ENCODE measurements at regions not wholly inside any gene's neighbourhood (a gene's known extent, or its start where the extent isn't known, plus 50 kb on each side); places are given as distances from the start of the nearest gene placed in this dataset.

GRCh38 chr10:62916141-62916603 is 100.0 kb upstream of the EGR2 start:
- no peaks in the 10 kb centered on the region for H3K9me3 ChIP-seq
- no peak overlapping the region for H3K4me2 ChIP-seq
- no peak for TF ChIP-seq Cebpa-rat (IDR thresholded peaks at IDR 0.05)
- H3K9ac ChIP-seq, result no peak overlapping the region
- no peak overlapping the region for H3K27ac ChIP-seq
- no peaks in the 10 kb centered on the region for H3K36me3 ChIP-seq
- H4K20me1 ChIP-seq, result no peaks in the 10 kb centered on the region
- no peaks in the 10 kb centered on the region for H3K27me3 ChIP-seq
- H3K4me3 ChIP-seq, result no peak overlapping the region
- H3K4me1 ChIP-seq, result peaks cover 18% of the 10 kb centered on the region

GRCh38 chr10:62915158-62915557 is 99.0 kb upstream of the EGR2 start:
- Histone ChIP-seq H3K36me3 (no peaks in the 10 kb centered on the region), H3K4me3 (no peak overlapping the region), H3K9me3 (no peaks in the 10 kb centered on the region), H3K27me3 (no peaks in the 10 kb centered on the region), H3K9ac (no peak overlapping the region), H4K20me1 (no peaks in the 10 kb centered on the region), H3K4me2 (no peak overlapping the region), H3K4me1 (peaks cover 18% of the 10 kb centered on the region), H3K27ac (no peak overlapping the region)
- TF ChIP-seq Cebpa-rat (IDR thresholded peaks at IDR 0.05), result no peak

- Histone ChIP-seq H3K4me2 (peak overlapping the region; percentile 61), H3K4me1 (peaks cover 18% of the 10 kb centered on the region), H3K27ac (peak overlapping the region; percentile 25), H3K27me3 (no peaks in the 10 kb centered on the region), H3K36me3 (no peaks in the 10 kb centered on the region), H3K9me3 (no peaks in the 10 kb centered on the region), H3K9ac (no peak overlapping the region), H3K4me3 (no peak overlapping the region), H4K20me1 (no peaks in the 10 kb centered on the region)
- TF ChIP-seq Cebpa-rat (IDR thresholded peaks at IDR 0.05), result no peak
These were observed 95.9 kb upstream of the EGR2 start for GRCh38 chr10:62912086-62912485.

GRCh38 chr10:62911210-62911963 is 95.2 kb upstream of the EGR2 start:
- H3K27ac ChIP-seq, result peak overlapping the region; percentile 25
- no peak for TF ChIP-seq Cebpa-rat (IDR thresholded peaks at IDR 0.05)
- no peaks in the 10 kb centered on the region for H3K36me3 ChIP-seq
- no peaks in the 10 kb centered on the region for H3K27me3 ChIP-seq
- H4K20me1 ChIP-seq, result no peaks in the 10 kb centered on the region
- no peak overlapping the region for H3K9ac ChIP-seq
- H3K4me1 ChIP-seq, result peaks cover 18% of the 10 kb centered on the region
- peak overlapping the region; percentile 61 for H3K4me2 ChIP-seq
- H3K9me3 ChIP-seq, result no peaks in the 10 kb centered on the region
- H3K4me3 ChIP-seq, result no peak overlapping the region

GRCh38 chr10:62907470-62908212 is 91.5 kb upstream of the EGR2 start:
- no peaks in the 10 kb centered on the region for H3K9me3 ChIP-seq
- H3K9ac ChIP-seq, result no peak overlapping the region
- no peak overlapping the region for H3K27ac ChIP-seq
- no peaks in the 10 kb centered on the region for H3K36me3 ChIP-seq
- H3K4me2 ChIP-seq, result no peak overlapping the region
- no peak overlapping the region for H3K4me3 ChIP-seq
- no peaks in the 10 kb centered on the region for H4K20me1 ChIP-seq
- peaks cover 15% of the 10 kb centered on the region for H3K4me1 ChIP-seq
- no peaks in the 10 kb centered on the region for H3K27me3 ChIP-seq
- TF ChIP-seq Cebpa-rat (IDR thresholded peaks at IDR 0.05), result no peak

GRCh38 chr10:62904281-62904875 is 88.2 kb upstream of the EGR2 start:
- H3K4me1 ChIP-seq, result no peaks in the 10 kb centered on the region
- no peak overlapping the region for H3K4me3 ChIP-seq
- H4K20me1 ChIP-seq, result no peaks in the 10 kb centered on the region
- TF ChIP-seq Cebpa-rat (IDR thresholded peaks at IDR 0.05), result no peak
- H3K9ac ChIP-seq, result no peak overlapping the region
- no peaks in the 10 kb centered on the region for H3K36me3 ChIP-seq
- no peaks in the 10 kb centered on the region for H3K9me3 ChIP-seq
- no peak overlapping the region for H3K27ac ChIP-seq
- H3K4me2 ChIP-seq, result no peak overlapping the region
- no peaks in the 10 kb centered on the region for H3K27me3 ChIP-seq

- no peak overlapping the region for H3K4me3 ChIP-seq
- no peaks in the 10 kb centered on the region for H3K9me3 ChIP-seq
- H3K4me2 ChIP-seq, result no peak overlapping the region
These were observed 87.7 kb upstream of the EGR2 start for GRCh38 chr10:62903828-62904227.

GRCh38 chr10:62900829-62901571 is 84.8 kb upstream of the EGR2 start:
- Histone ChIP-seq H3K9ac (no peak overlapping the region), H3K36me3 (no peaks in the 10 kb centered on the region), H3K27me3 (no peaks in the 10 kb centered on the region), H4K20me1 (no peaks in the 10 kb centered on the region), H3K4me1 (no peaks in the 10 kb centered on the region), H3K4me3 (no peak overlapping the region), H3K4me2 (no peak overlapping the region), H3K9me3 (no peaks in the 10 kb centered on the region), H3K27ac (no peak overlapping the region)
- no peak for TF ChIP-seq Cebpa-rat (IDR thresholded peaks at IDR 0.05)

More at GRCh38 chr10:62903828-62904227, 87.7 kb upstream of the EGR2 start:
- Histone ChIP-seq H3K9ac (no peak overlapping the region), H4K20me1 (no peaks in the 10 kb centered on the region), H3K27ac (no peak overlapping the region), H3K4me1 (no peaks in the 10 kb centered on the region), H3K27me3 (no peaks in the 10 kb centered on the region), H3K36me3 (no peaks in the 10 kb centered on the region)
- TF ChIP-seq Cebpa-rat (IDR thresholded peaks at IDR 0.05), result no peak

GRCh38 chr10:62899311-62899710 is 83.1 kb upstream of the EGR2 start:
- Histone ChIP-seq H3K27ac (no peak overlapping the region), H3K27me3 (no peaks in the 10 kb centered on the region), H3K4me2 (no peak overlapping the region), H4K20me1 (no peaks in the 10 kb centered on the region), H3K36me3 (no peaks in the 10 kb centered on the region), H3K9me3 (no peaks in the 10 kb centered on the region), H3K4me1 (no peaks in the 10 kb centered on the region), H3K4me3 (no peak overlapping the region), H3K9ac (no peak overlapping the region)
- no peak for TF ChIP-seq Cebpa-rat (IDR thresholded peaks at IDR 0.05)
